GM19467 (cell line): ENCODE measurements at regions not wholly inside any gene's neighbourhood (a gene's known extent, or its start where the extent isn't known, plus 50 kb on each side); places are given as distances from the start of the nearest gene placed in this dataset.
"Not testable (repeated sequence)": the region's sequence is repeated elsewhere in the genome, so short reads cannot be mapped to it uniquely, and the experiment has no call there.

ENCODE experiments used
- ATAC-seq: cut with Tn5 transposase; IDR thresholded peaks from one replicate; pipeline ENCODE4 v1.9.1; 2021; ENCODE audit warnings: mild to moderate bottlenecking, moderate library complexity; ENCODE audit not compliant: unreplicated experiment

GRCh38 chr13:111007209-111007608 lies 92.3 kb upstream of the ANKRD10 start:
- ATAC-seq, result no peak

DNA sequence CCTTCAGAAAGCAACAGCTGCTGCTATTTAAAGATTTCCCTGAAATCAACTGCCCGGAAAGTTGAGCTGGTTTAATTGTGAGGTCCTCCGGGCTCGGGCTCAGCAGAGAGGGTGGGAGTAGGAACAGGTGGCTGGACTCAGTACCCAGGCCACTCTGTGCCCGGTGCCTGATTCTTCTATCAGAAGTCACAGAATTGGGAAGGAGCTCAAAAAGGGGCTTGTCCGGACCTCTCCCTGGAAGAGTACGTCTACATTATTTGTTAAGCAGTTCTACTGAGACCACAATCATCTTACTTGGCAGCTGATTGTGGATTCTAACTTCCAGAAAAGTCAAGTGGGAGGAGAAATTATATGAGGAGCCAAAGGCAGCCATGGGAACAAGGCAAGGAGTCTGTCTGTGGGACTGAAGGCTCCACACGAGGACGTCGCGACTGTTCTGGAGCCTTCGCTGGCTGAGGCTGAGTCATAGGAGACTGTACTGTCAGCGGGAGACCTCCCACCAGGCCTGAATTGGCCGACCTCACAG lies 91.7 kb upstream of the ANKRD10 start:
- ATAC-seq, result no peak

GRCh38 chr13:111005808-111006505 lies 91.1 kb upstream of the ANKRD10 start:
- no peak for ATAC-seq

DNA sequence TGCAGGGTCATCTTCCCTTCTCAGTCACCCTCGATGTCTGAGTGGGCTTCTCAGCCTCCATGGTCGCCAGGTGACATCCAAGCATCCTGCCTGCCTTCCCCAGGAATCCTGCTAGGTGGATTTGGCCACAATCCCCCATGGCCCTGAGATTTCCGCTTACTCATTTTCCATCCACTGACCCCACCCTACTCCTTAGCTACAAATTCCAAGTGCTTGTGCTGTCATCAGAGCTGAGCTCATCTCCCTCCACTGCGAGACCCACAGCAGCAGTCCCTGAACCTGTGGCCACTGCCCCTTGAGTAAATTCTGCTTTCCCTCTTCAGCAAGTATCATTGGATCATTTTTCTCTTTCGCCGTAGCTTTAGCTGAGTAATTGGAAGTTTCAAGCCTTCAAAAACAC lies 90.5 kb upstream of the ANKRD10 start:
- ATAC-seq, result no peak

DNA sequence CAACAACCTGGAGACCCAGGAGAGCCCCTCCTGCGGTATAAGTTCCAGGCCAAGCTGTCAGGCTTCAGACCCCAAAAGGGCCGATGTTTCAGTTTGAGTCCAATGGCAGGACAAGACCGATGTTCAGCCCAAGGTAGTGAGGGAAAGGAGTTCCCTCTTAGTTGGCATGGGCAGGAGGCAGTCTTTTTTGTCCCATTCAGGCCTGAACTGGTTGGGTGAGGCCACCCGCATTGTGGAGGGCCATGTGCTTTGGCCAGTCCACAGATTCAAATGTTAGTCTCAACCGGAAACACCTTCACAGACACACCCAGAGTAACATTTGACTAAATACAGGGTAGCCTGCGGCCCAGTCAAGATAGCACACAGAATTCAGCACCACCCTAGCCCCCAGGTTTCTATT lies 89.6 kb upstream of the ANKRD10 start:
- ATAC-seq, result no peak

DNA sequence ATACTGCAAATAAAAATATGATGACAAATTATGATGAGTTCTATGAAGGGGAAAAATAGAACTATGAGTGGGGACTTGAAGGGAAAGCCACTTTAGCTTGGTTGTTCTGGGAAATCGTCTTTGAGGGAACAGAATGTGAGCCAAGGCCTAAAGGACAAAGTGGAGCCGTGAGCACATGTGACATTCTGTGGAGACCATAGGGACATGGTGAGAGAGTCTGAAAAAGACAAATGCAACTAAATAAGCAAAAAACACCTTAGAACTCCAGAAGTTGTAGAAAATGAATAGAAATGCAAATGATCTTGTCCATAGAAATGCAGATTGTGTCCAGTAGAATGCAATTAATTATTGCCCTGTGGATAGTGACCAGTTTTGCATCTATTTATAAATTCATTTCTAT lies 86.8 kb upstream of the ANKRD10 start:
- ATAC-seq, result no peak

DNA sequence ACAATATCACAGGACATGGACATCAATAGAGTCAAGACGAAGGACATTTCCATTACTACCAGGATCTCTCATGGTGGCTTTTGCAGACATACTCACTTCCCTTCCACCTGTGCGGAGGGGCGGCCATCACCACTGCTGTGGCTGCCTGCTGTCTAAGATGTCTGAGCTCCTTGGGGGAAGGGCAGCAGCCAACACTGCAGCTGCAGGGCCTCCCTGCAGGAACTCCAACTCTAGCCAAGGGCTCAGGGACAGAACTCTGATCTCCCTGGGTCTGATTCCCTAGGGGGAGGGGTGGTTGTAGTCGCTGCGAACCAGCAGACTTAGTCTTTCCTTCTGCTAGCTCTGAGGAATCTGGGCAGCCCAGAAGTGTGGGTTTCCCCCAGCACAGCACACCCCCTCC lies 78.9 kb upstream of the ANKRD10 start:
- no peak for ATAC-seq

DNA sequence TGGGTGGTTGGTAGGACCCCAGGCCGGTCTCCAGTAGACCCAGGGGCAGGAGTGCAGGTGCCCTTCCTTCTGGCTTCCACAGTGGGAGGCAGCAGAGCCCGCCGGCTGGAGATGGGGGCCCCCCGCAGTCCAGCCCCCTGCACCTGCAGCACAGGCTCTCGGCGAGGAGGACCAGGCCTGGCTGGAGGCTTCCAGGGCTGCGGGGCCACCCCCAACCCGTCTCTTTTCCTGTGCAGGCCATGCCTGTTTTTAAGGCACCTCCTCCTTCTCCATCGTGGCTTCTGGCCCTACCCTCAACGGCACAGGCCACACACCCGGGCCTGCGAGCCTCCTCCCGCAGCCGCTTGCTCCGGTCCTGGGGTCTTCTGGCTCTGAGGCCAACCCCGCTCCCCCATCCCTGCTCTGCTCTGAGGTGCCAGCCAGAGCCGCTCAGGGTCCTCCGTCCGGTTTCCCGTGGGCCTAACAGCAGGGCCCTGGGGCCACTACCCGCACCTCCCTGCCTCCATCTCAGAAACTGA lies 77.2 kb upstream of the ANKRD10 start:
- ATAC-seq, result no peak

- no peak for ATAC-seq
Observed at GRCh38 chr13:110989331-110989730, 74.5 kb upstream of the ANKRD10 start.

DNA sequence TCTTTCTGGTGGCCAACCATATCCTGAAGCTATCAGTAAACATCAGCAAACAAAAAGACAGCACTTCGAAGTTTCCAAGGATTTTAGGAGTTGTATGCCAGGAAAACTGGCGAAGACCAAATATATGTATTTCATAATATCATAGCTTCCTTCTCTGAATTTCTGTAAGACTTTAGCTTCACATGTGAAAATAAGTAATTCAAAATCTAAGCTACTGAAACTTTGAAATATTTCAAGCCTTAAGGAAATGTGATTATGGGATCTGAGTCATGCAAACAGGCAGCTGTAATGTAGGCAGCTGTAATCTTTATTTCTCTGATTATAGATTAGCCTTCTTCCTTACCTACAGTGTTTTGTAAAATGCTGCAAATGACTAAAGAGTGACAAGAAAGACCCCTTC lies 70.7 kb upstream of the ANKRD10 start:
- no peak for ATAC-seq

GRCh38 chr13:110984798-110985197 lies 69.9 kb upstream of the ANKRD10 start:
- ATAC-seq, result no peak

DNA sequence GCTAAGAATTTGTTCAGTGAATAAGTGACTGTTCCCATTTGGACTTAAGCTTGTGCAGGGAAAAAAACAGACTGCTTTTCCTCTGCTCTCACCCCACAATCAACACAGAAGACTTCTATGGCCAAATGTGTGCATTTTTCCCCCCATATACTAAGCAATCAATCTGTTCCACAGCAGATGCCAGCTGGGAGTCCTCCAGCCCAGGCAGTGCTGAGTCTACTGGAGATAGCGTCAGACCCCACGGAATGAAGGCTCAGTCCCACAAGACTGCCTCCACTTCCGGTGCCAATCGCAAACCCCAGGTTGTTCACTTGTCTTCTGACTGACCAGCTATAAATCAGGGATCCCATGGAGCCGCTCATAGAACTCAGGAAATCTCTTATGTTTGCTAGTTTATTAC lies 69.5 kb upstream of the ANKRD10 start:
- no peak for ATAC-seq

DNA sequence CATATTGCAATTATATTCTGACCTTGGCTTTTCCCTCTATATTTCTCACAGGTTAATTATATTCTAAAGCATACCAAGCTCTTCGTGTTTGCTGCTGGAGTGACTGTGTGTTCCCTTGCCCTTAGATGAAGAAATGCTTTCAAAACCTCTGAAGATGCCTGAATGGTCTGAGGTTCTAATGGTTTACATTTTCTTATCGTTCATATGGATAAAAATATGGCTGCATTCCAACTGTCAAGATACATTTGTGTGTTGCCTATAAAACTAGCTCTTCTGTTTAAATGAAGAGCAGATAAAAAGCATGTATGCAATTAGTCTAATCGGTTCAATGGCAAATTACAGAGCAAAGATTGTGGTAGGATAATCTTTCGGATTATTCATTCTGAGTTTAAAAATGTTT lies 68.4 kb upstream of the ANKRD10 start:
- ATAC-seq, result no peak

GRCh38 chr13:110981379-110981778 lies 66.5 kb upstream of the ANKRD10 start:
- no peak for ATAC-seq

- no peak for ATAC-seq
Observed at GRCh38 chr13:110980921-110981320, 66.1 kb upstream of the ANKRD10 start.

GRCh38 chr13:110979149-110979548 lies 64.3 kb upstream of the ANKRD10 start:
- not testable (repeated sequence) for ATAC-seq

GRCh38 chr13:110978390-110978789 lies 63.5 kb upstream of the ANKRD10 start:
- no peak for ATAC-seq

- ATAC-seq, result no peak
Observed at GRCh38 chr13:110976785-110977184, 61.9 kb upstream of the ANKRD10 start.

DNA sequence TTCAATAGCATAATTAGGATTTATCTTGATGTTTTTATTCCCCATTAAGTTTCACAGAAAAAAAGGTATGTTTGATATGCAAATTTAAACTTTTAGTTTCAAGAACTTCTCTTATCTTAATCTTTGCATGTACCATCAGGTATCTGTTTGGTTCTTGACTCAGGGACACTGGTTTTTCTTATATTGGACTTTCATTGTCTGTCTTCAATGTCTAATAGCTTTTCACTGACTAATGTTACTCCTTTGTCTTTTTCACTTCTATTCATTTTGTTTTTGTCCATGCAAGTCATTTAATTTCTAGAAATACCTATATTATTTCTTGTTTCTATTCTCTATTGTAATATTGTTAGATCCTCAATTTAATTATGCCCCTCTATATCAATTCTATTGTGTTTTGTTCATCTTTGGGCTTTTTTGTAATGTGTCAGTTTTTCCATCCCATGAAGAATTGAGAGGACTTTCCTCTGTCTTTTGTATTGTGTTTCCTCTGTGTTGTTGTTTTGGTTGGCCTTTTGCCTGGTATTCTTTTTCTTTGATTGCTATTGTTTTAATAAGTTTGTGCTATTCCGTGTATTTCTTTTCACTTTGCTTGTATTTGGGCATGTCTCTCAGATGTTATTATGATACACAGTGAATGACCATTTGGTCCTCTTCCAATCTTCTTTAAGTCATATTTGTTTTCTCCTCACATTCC lies 58.3 kb upstream of the ANKRD10 start:
- ATAC-seq, result no peak

DNA sequence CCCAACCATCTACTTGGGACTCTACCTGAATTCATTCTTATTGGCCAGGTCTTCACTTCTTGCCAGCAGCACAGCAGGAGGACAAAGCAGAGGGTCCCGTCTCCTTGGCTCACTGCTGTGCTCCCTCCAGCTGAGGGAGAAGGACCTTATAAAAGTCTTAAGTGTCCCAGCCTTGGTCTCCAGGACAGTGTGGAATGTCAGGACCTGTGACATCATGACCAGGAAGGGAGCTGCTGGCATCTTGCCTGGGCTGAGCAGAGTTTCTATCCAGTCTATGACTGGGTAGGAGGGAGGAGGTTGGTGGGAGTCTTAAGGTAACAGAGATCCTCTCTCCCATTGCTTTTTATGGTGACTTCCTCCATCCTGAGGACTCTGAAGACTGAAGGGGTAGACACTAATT lies 56.6 kb upstream of the ANKRD10 start:
- ATAC-seq, result no peak

- not testable (repeated sequence) for ATAC-seq
Observed at GRCh38 chr13:110967156-110967855, 52.4 kb upstream of the ANKRD10 start.

DNA sequence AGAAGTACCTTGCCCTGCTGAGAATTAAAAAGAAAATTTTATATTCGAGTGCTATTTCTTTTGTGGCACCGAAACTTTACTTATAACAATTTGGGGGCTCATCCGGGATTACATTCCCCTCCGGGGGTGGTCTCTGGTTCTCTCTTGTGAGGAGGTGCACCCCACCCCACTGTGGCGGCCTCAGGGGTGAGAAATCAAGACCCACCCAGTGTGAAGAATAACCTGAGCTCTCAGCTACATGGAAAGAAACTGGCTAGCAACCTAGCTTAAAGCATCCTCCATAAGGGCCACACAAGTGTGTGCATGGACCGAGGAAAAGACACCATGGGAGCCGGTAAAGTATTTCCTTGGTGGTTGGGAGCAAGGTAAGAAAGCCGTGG lies 50.9 kb upstream of the ANKRD10 start:
- no peak for ATAC-seq
